ENCODE measurements at regions not wholly inside any gene's neighbourhood (a gene's known extent, or its start where the extent isn't known, plus 50 kb on each side); places are given as distances from the start of the nearest gene placed in this dataset.

GRCh38 chr13:76796851-76797250 lies 89.4 kb downstream of the KCTD12 start:
- TF ChIP-seq POLR2AphosphoS5 (IDR thresholded peaks at IDR 0.05) = no peak
- TF ChIP-seq, protein P1, sequence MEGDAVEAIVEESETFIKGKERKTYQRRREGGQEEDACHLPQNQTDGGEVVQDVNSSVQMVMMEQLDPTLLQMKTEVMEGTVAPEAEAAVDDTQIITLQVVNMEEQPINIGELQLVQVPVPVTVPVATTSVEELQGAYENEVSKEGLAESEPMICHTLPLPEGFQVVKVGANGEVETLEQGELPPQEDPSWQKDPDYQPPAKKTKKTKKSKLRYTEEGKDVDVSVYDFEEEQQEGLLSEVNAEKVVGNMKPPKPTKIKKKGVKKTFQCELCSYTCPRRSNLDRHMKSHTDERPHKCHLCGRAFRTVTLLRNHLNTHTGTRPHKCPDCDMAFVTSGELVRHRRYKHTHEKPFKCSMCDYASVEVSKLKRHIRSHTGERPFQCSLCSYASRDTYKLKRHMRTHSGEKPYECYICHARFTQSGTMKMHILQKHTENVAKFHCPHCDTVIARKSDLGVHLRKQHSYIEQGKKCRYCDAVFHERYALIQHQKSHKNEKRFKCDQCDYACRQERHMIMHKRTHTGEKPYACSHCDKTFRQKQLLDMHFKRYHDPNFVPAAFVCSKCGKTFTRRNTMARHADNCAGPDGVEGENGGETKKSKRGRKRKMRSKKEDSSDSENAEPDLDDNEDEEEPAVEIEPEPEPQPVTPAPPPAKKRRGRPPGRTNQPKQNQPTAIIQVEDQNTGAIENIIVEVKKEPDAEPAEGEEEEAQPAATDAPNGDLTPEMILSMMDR (IDR thresholded peaks at IDR 0.05) = no peak

Data from sigmoid colon (tissue), 4 donors.